GM19438 (cell line): ENCODE measurements at regions not wholly inside any gene's neighbourhood (a gene's known extent, or its start where the extent isn't known, plus 50 kb on each side); places are given as distances from the start of the nearest gene placed in this dataset.

ENCODE experiments used
- ATAC-seq: cut with Tn5 transposase; IDR thresholded peaks from one replicate; pipeline ENCODE4 v1.9.1; 2021; ENCODE audit warnings: low read depth; ENCODE audit not compliant: unreplicated experiment

GRCh38 chr5:109917154-109917546 lies 227.4 kb downstream of the MAN2A1 start:
- no peak for ATAC-seq

- no peak for ATAC-seq
Measured at GRCh38 chr5:109917966-109918365, 228.2 kb downstream of the MAN2A1 start.

- no peak for ATAC-seq
Measured at GRCh38 chr5:109920736-109921135, 231.0 kb downstream of the MAN2A1 start.

- ATAC-seq: no peak
Measured at GRCh38 chr5:109921735-109922380, 232.1 kb downstream of the MAN2A1 start.

- no peak for ATAC-seq
Measured at GRCh38 chr5:109922381-109922995, 232.8 kb downstream of the MAN2A1 start.

- ATAC-seq: no peak
Measured at GRCh38 chr5:109923205-109923604, 233.5 kb downstream of the MAN2A1 start.

- ATAC-seq: no peak
Measured at GRCh38 chr5:109924237-109925107, 234.7 kb downstream of the MAN2A1 start.

- ATAC-seq: no peak
Measured at GRCh38 chr5:109927639-109928038, 237.9 kb downstream of the MAN2A1 start.

- ATAC-seq: no peak
Measured at GRCh38 chr5:109928046-109928445, 238.3 kb downstream of the MAN2A1 start.

- ATAC-seq: no peak
Measured at GRCh38 chr5:109928811-109929210, 239.1 kb downstream of the MAN2A1 start.

- ATAC-seq: no peak
Measured at GRCh38 chr5:109929376-109929775, 239.6 kb downstream of the MAN2A1 start.

- ATAC-seq: no peak
Measured at GRCh38 chr5:109929911-109930310, 240.2 kb downstream of the MAN2A1 start.

- no peak for ATAC-seq
Measured at GRCh38 chr5:109931049-109931780, 241.5 kb downstream of the MAN2A1 start.

- no peak for ATAC-seq
Measured at GRCh38 chr5:109935833-109936490, 246.2 kb downstream of the MAN2A1 start.

- no peak for ATAC-seq
Measured at GRCh38 chr5:109936996-109937395, 247.3 kb downstream of the MAN2A1 start.

GRCh38 chr5:109937951-109938350 lies 248.2 kb downstream of the MAN2A1 start:
- ATAC-seq: no peak

GRCh38 chr5:109938453-109938852 lies 248.7 kb downstream of the MAN2A1 start:
- ATAC-seq: no peak

- no peak for ATAC-seq
Measured at GRCh38 chr5:109939116-109939682, 249.5 kb downstream of the MAN2A1 start.

- no peak for ATAC-seq
Measured at GRCh38 chr5:109942646-109943045, 252.9 kb downstream of the MAN2A1 start.

GRCh38 chr5:109943701-109944235 lies 254.0 kb downstream of the MAN2A1 start:
- ATAC-seq: no peak
